COLO668 (cell line): ENCODE measurements at regions not wholly inside any gene's neighbourhood (a gene's known extent, or its start where the extent isn't known, plus 50 kb on each side); places are given as distances from the start of the nearest gene placed in this dataset.

Experiments
- DNase-seq: peaks from one replicate; lab custom pipeline; 2025; ENCODE audit not compliant: unreplicated experiment; lab: John Stamatoyannopoulos, UW

GRCh38 chr11:111044751-111045406 lies 200.6 kb upstream of the POU2AF2 start:
- no peak for DNase-seq

GRCh38 chr11:111039982-111040381 lies 205.5 kb upstream of the POU2AF2 start:
- DNase-seq, result no peak

DNA sequence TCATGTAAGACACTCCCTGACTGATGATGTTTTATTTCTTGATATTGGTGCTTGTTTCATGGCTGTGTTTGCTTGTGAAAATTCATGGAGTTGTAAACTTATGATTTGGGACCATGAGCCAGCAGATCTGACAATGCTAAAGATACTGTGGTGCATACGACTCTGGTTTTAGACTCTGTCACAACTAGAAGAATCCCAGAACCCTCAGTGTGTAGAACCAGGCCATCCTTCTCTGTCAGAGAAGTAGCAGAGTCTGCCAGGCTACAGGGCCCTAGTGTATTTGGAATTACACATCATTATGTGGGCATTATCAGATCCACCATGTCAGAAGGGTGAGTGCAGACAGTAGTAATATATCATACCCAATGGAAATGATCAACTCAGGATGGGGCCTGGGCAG lies 209.8 kb upstream of the POU2AF2 start:
- no peak for DNase-seq

GRCh38 chr11:111026241-111026640 lies 219.3 kb upstream of the POU2AF2 start:
- DNase-seq, result no peak

DNA sequence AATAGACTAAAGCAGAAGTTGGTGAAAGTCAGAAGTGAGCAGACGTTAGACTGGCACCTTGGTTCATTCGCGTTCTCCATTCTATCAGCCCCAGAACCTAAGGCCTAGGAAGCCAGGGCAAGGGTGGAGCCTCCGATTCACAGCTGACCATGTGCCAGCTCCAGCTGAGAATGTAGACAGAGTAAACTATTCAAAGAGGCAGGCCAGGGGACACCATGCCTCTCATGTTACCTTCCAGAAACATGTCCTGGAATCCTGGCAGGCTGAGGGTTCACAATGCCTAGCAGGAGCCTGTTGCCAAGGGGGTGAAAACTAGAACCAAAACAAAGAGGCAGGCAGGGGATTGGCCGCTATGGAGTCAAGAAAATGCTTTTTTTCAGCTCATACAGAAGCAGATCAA lies 224.4 kb upstream of the POU2AF2 start:
- DNase-seq, result no peak

GRCh38 chr11:111019871-111020670 lies 225.5 kb upstream of the POU2AF2 start:
- no peak for DNase-seq

GRCh38 chr11:111019451-111019850 lies 226.1 kb upstream of the POU2AF2 start:
- no peak for DNase-seq

DNA sequence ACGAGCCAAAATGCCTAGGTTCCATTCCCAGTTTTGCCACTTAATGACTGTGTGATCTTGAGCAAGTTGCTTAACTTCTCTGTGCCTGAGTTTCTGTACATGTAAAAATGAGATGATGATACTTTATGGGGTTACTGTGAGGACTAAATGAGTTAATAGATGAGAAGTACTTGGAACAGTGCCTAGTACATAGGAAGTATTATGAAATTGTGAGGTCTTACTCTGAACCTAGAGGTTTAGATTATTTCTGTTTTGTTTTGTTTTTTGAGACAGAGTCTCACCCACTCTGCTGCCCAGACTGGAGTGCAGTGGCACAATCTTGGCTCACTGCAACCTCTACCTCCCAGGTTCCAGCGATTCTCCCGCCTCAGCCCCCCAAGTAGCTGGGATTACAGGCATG lies 227.0 kb upstream of the POU2AF2 start:
- DNase-seq, result no peak

DNA sequence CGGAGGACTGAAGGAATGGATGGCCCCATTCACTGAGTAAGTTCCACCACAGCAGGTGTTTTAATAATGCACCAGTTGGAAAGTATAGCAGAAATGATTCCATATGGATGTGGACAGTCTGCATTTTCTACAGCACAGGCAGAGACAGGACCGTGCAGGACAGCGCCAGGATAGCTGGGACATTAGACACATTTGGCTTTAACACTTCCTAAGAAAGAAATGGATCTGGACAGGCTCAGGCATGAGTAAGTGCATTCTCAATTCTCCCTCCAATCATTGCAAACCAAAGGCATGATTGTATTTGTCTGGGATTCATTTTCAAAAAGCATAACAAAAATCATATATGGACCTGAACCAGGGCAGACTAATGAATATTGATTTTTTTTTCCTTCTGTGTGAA lies 233.0 kb upstream of the POU2AF2 start:
- no peak for DNase-seq

GRCh38 chr11:111011275-111011594 lies 234.3 kb upstream of the POU2AF2 start:
- DNase-seq, result no peak

DNA sequence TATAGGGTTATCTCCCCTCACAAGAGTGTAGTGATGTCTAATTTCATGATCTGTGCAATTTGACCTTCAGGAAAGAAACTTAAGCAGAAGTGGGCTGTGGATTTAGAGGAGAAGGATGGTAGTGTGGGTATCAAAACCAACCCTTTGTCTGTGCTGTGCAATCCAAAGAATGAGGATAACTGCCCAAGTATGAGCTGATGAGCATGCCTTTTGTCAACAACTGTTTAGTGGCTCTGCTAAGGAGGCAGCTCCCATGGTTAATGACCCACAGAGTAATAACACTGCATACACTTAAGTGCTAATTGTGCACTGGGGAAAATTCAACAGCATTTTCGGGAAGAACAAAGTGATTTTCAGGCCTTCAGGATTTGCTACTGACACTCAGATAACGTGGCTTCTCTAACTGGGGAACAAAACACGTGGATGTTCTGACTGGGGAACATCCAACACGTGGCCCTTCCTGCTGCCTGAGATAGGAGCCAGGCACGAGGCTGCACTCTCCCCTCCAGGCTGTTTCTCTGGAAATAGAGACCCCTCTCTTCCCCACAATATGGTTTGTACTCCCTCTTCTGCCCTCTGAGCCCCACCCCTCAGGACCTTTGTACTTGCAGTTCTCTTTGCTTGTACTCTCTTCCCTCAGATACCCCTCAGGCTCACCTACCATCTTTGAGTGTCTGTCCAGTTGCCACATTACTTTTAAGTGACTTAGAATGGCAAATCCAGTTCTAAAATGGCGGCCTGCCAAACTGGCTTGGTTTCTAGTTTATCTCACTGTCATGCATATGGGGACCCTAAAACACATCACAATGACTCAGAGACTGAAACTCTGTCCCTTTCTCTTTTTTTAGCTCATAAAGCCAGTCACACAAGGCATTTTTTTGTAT lies 234.9 kb upstream of the POU2AF2 start:
- no peak for DNase-seq

DNA sequence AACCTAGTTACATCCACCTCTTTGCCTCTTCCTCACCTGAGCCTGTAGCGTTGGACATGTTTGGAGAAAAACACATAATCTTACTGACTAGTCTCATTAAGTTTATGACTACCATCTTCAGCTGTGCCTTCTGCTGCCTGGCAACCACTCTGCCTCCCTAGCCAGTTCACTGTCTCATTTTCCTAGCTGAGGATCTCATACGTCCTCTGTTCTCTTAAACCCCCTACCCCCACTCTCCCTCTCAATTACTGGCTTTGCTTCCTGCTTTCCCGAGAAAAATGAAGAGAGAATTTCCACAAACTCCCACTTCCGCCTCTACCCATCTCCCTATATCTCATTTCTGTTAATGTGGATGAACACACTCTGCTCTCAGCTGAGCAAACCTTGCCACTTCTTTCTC lies 239.3 kb upstream of the POU2AF2 start:
- DNase-seq, result no peak

GRCh38 chr11:111001986-111002611 lies 243.4 kb upstream of the POU2AF2 start:
- no peak for DNase-seq

GRCh38 chr11:111001081-111001430 lies 244.5 kb upstream of the POU2AF2 start:
- DNase-seq, result no peak

DNA sequence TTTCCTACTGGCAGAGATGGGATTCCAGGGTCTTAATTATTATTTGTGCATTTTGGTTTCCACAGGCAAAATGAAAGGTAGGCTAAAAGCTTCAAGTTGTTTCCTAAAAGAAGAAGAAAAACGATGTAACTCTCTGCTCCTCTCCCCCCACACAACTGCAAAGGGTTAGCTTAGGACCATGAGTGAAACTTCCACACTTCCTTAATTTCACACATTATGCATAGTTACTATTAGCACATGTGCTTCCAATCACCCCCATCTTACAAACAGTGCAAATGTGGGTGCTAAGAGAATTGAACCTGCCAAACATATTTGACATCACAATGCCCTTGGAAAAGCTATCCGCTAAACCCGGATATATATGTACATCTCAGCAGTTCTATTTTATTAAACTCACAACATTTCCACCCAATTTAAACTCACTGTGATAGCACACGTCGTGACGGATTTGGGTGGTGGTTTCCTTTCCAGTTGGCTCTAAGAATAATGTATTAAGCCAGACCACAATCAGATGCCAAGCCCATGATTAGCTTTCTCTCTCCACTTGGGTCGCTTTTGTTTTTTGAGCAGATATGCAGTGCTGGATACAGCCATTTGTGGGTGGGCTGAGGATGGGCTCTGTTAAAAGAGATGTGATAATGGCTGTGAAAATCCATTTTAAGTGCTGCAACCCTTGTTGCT lies 245.0 kb upstream of the POU2AF2 start:
- DNase-seq, result no peak

GRCh38 chr11:110992481-110992880 lies 253.0 kb upstream of the POU2AF2 start:
- no peak for DNase-seq

GRCh38 chr11:110991661-110992355 lies 253.7 kb upstream of the POU2AF2 start:
- no peak for DNase-seq

GRCh38 chr11:110990311-110990710 lies 255.2 kb upstream of the POU2AF2 start:
- DNase-seq, result no peak

DNA sequence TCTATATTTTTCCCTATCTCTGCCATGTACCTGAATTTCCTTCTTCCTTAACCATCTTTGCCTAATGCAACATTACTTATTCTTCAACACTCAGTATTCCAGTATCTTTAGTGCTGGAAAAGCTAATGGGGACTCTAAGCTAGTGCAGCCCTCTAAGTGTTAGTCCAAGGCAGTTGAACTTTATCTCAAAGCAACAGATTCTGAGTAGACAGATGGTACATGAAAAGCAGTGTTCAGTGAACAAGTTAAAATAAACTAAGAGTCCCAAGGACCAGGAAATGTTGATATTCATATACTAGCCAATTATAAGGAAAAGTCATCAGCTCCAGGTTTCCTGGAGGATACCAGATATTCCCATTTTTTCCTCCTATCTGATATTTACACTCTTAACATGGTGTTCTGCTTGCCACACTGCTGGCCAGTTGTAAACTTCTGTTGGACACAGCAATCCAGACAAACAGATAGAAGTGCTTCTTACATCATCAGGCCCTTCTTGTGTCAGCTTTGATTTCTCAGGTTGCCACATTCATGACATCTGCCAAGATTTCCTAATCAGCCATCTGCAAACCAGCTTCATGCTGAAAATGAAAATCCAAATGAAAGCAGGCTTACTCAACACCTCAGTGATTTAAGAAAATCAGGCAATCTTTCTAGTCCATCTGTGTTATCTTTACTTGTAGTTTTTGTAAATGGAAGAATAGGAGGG lies 255.9 kb upstream of the POU2AF2 start:
- no peak for DNase-seq

GRCh38 chr11:110988671-110989070 lies 256.9 kb upstream of the POU2AF2 start:
- DNase-seq, result no peak
